ENCODE measurements at regions not wholly inside any gene's neighbourhood (a gene's known extent, or its start where the extent isn't known, plus 50 kb on each side); places are given as distances from the start of the nearest gene placed in this dataset.

GRCh38 chr5:89191374-89191773, 308.4 kb upstream of the MEF2C start:
- TF ChIP-seq, protein P1, sequence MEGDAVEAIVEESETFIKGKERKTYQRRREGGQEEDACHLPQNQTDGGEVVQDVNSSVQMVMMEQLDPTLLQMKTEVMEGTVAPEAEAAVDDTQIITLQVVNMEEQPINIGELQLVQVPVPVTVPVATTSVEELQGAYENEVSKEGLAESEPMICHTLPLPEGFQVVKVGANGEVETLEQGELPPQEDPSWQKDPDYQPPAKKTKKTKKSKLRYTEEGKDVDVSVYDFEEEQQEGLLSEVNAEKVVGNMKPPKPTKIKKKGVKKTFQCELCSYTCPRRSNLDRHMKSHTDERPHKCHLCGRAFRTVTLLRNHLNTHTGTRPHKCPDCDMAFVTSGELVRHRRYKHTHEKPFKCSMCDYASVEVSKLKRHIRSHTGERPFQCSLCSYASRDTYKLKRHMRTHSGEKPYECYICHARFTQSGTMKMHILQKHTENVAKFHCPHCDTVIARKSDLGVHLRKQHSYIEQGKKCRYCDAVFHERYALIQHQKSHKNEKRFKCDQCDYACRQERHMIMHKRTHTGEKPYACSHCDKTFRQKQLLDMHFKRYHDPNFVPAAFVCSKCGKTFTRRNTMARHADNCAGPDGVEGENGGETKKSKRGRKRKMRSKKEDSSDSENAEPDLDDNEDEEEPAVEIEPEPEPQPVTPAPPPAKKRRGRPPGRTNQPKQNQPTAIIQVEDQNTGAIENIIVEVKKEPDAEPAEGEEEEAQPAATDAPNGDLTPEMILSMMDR (IDR thresholded peaks at IDR 0.05), result no peak
- TF ChIP-seq POLR2AphosphoS5 (IDR thresholded peaks at IDR 0.05; ENCODE audit: low read depth, low read length), result no peak
- no peak for TF ChIP-seq SIN3A (IDR thresholded peaks at IDR 0.05; ENCODE audit: borderline replicate concordance, insufficient read depth, low read depth, low read length)
